Endothelial cell (in vitro differentiated cells): ENCODE measurements at regions not wholly inside any gene's neighbourhood (a gene's known extent, or its start where the extent isn't known, plus 50 kb on each side); places are given as distances from the start of the nearest gene placed in this dataset.

Experiments
- DNase-seq: peaks from one replicate; pipeline ENCODE4 v3.0.0; 2021; ENCODE audit warnings: low spot score
- H3K27ac Mint-ChIP-seq: one replicate; pipeline ENCODE4 v1.8.0; 2021; ENCODE audit warnings: mixed read lengths, inconsistent platforms; ENCODE audit not compliant: unreplicated experiment
- H3K27me3 Mint-ChIP-seq: one replicate; pipeline ENCODE4 v1.8.0; 2021; ENCODE audit warnings: mild to moderate bottlenecking, moderate library complexity, mixed read lengths, inconsistent platforms; ENCODE audit not compliant: unreplicated experiment
- H3K36me3 Mint-ChIP-seq: one replicate; pipeline ENCODE4 v1.8.0; 2021; ENCODE audit warnings: mild to moderate bottlenecking, low read depth, mixed read lengths, inconsistent platforms; ENCODE audit not compliant: unreplicated experiment
- H3K4me1 Mint-ChIP-seq: one replicate; pipeline ENCODE4 v1.8.0; 2021; ENCODE audit warnings: mild to moderate bottlenecking, mixed read lengths, inconsistent platforms; ENCODE audit not compliant: unreplicated experiment
- H3K4me3 Mint-ChIP-seq: one replicate; pipeline ENCODE4 v1.8.0; 2021; ENCODE audit warnings: mild to moderate bottlenecking, mixed read lengths, inconsistent platforms; ENCODE audit not compliant: unreplicated experiment
- H3K9me3 Mint-ChIP-seq: one replicate; pipeline ENCODE4 v1.8.0; 2021; ENCODE audit warnings: mixed read lengths, inconsistent platforms; ENCODE audit not compliant: unreplicated experiment
- CTCF ChIP-seq: fragments of 200-600 bp; sonication (generic); IDR thresholded peaks from one replicate; pipeline ENCODE4 v1.5.0; 2021; ENCODE audit warnings: antibody characterized with exemption; ENCODE audit not compliant: unreplicated experiment

- no peaks in the 10 kb centered on the region for H3K36me3 Mint-ChIP-seq
- TF ChIP-seq CTCF, result no peak
- H3K27me3 Mint-ChIP-seq, result no peaks in the 10 kb centered on the region
- no peak for DNase-seq
- no peak overlapping the region for H3K27ac Mint-ChIP-seq
- H3K4me1 Mint-ChIP-seq, result no peaks in the 10 kb centered on the region
- H3K4me3 Mint-ChIP-seq, result no peak overlapping the region
- no peaks in the 10 kb centered on the region for H3K9me3 Mint-ChIP-seq
Observed at GRCh38 chr13:52961987-52962386, 66.6 kb upstream of the OLFM4 start.

GRCh38 chr13:52961256-52961910 lies 67.2 kb upstream of the OLFM4 start:
- H3K4me3 Mint-ChIP-seq, result no peak overlapping the region
- no peak overlapping the region for H3K27ac Mint-ChIP-seq
- H3K36me3 Mint-ChIP-seq, result no peaks in the 10 kb centered on the region
- no peaks in the 10 kb centered on the region for H3K9me3 Mint-ChIP-seq
- H3K4me1 Mint-ChIP-seq, result no peaks in the 10 kb centered on the region
- DNase-seq, result no peak
- H3K27me3 Mint-ChIP-seq, result no peaks in the 10 kb centered on the region
- no peak for TF ChIP-seq CTCF

GRCh38 chr13:52955472-52955874 lies 73.1 kb upstream of the OLFM4 start:
- H3K4me3 Mint-ChIP-seq, result no peak overlapping the region
- no peaks in the 10 kb centered on the region for H3K27me3 Mint-ChIP-seq

GRCh38 chr13:52954838-52955237 lies 73.8 kb upstream of the OLFM4 start:
- H3K36me3 Mint-ChIP-seq, result no peaks in the 10 kb centered on the region
- H3K4me1 Mint-ChIP-seq, result no peaks in the 10 kb centered on the region
- H3K9me3 Mint-ChIP-seq, result no peaks in the 10 kb centered on the region
- no peak for TF ChIP-seq CTCF
- no peaks in the 10 kb centered on the region for H3K27me3 Mint-ChIP-seq
- no peak for DNase-seq
- no peak overlapping the region for H3K4me3 Mint-ChIP-seq
- no peak overlapping the region for H3K27ac Mint-ChIP-seq

More at GRCh38 chr13:52955472-52955874, 73.1 kb upstream of the OLFM4 start:
- no peak for DNase-seq
- Mint-ChIP-seq H3K9me3 (no peaks in the 10 kb centered on the region), H3K36me3 (no peaks in the 10 kb centered on the region), H3K27ac (no peak overlapping the region), H3K4me1 (no peaks in the 10 kb centered on the region)
- no peak for TF ChIP-seq CTCF

GRCh38 chr13:52950436-52950956 lies 78.1 kb upstream of the OLFM4 start:
- H3K9me3 Mint-ChIP-seq, result no peaks in the 10 kb centered on the region
- H3K27me3 Mint-ChIP-seq, result peaks cover 4% of the 10 kb centered on the region
- no peak overlapping the region for H3K27ac Mint-ChIP-seq
- DNase-seq, result no peak
- H3K4me3 Mint-ChIP-seq, result no peak overlapping the region
- H3K36me3 Mint-ChIP-seq, result no peaks in the 10 kb centered on the region
- no peaks in the 10 kb centered on the region for H3K4me1 Mint-ChIP-seq
- TF ChIP-seq CTCF, result no peak
